Smooth muscle cell of the brain vasculature (primary cell): ENCODE measurements at regions not wholly inside any gene's neighbourhood (a gene's known extent, or its start where the extent isn't known, plus 50 kb on each side); places are given as distances from the start of the nearest gene placed in this dataset.

Source experiments
- DNase-seq: peaks from one replicate; pipeline ENCODE4 v3.0.0-alpha.2; 2012; ENCODE audit warnings: low read depth, low spot score

- DNase-seq: no peak
These were observed 159.4 kb upstream of the NSMCE3 start for GRCh38 chr15:29428925-29429573.

- no peak for DNase-seq
These were observed 156.2 kb upstream of the NSMCE3 start for GRCh38 chr15:29425864-29426263.

GRCh38 chr15:29424118-29424517 lies 154.5 kb upstream of the NSMCE3 start:
- DNase-seq: no peak

- no peak for DNase-seq
These were observed 153.0 kb upstream of the NSMCE3 start for GRCh38 chr15:29422606-29423005.

- no peak for DNase-seq
These were observed 150.6 kb upstream of the NSMCE3 start for GRCh38 chr15:29420188-29420587.

GRCh38 chr15:29418931-29419330 lies 149.3 kb upstream of the NSMCE3 start:
- no peak for DNase-seq

- no peak for DNase-seq
These were observed 148.6 kb upstream of the NSMCE3 start for GRCh38 chr15:29418178-29418577.

GRCh38 chr15:29411299-29411698 lies 141.7 kb upstream of the NSMCE3 start:
- no peak for DNase-seq

GRCh38 chr15:29410338-29410737 lies 140.7 kb upstream of the NSMCE3 start:
- peak; percentile 40 for DNase-seq

GRCh38 chr15:29409890-29410289 lies 140.3 kb upstream of the NSMCE3 start:
- no peak for DNase-seq

GRCh38 chr15:29405564-29405963 lies 135.9 kb upstream of the NSMCE3 start:
- DNase-seq: no peak

GRCh38 chr15:29403772-29404171 lies 134.2 kb upstream of the NSMCE3 start:
- no peak for DNase-seq

- DNase-seq: no peak
These were observed 132.0 kb upstream of the NSMCE3 start for GRCh38 chr15:29401644-29402043.

- no peak for DNase-seq
These were observed 131.1 kb upstream of the NSMCE3 start for GRCh38 chr15:29400701-29401100.

GRCh38 chr15:29398907-29399306 lies 129.3 kb upstream of the NSMCE3 start:
- DNase-seq: no peak

GRCh38 chr15:29396176-29396811 lies 126.7 kb upstream of the NSMCE3 start:
- no peak for DNase-seq

- DNase-seq: no peak
These were observed 123.8 kb upstream of the NSMCE3 start for GRCh38 chr15:29393443-29393842.

- no peak for DNase-seq
These were observed 122.7 kb upstream of the NSMCE3 start for GRCh38 chr15:29392358-29392757.

- no peak for DNase-seq
These were observed 120.4 kb upstream of the NSMCE3 start for GRCh38 chr15:29390051-29390450.

- no peak for DNase-seq
These were observed 116.9 kb upstream of the NSMCE3 start for GRCh38 chr15:29386523-29386922.

GRCh38 chr15:29383367-29383766 lies 113.7 kb upstream of the NSMCE3 start:
- no peak for DNase-seq

- no peak for DNase-seq
These were observed 113.2 kb upstream of the NSMCE3 start for GRCh38 chr15:29382862-29383261.

- no peak for DNase-seq
These were observed 110.8 kb upstream of the NSMCE3 start for GRCh38 chr15:29380466-29380865.

GRCh38 chr15:29379647-29380046 lies 110.0 kb upstream of the NSMCE3 start:
- DNase-seq: no peak
